H1 (cell line): ENCODE measurements at regions not wholly inside any gene's neighbourhood (a gene's known extent, or its start where the extent isn't known, plus 50 kb on each side); places are given as distances from the start of the nearest gene placed in this dataset.

Source experiments
- CTCF ChIA-PET: fragments of 300-600 bp; sonication (Branson Sonifier 250); formaldehyde crosslinking; loops from one replicate; lab custom pipeline; 2021; ENCODE audit not compliant: partially characterized antibody; lab: Charles Lee
- POLR2A ChIA-PET: fragments of 300-600 bp; sonication (Branson Sonifier 250); formaldehyde crosslinking; loops from one replicate; lab custom pipeline; 2021; ENCODE audit warnings: inconsistent platforms; ENCODE audit not compliant: partially characterized antibody; lab: Charles Lee
- DNase-seq, 2 experiments: peaks; one replicate each; pipeline versions ENCODE4 v3.0.0 to v3.0.0-alpha.2; 2010 to 2022; ENCODE audit warnings: low spot score in 2 of 2, low read depth in 1 of 2, mixed read lengths in 1 of 2
- FAIRE-seq: peaks from 2 replicates; lab custom pipeline; 2011; peaks lifted over from hg19 to GRCh38; lab: Jason Lieb, UNC
- H2AFZ ChIP-seq: 2 replicates; pipeline ENCODE4 v1.8.1; 2012; ENCODE audit warnings: low read length, inconsistent platforms
- H2AK5ac ChIP-seq: 2 replicates; pipeline ENCODE4 v1.6.1; 2013; ENCODE audit warnings: low read depth, low read length
- H2BK120ac ChIP-seq: replicated peaks from 2 replicates; pipeline ENCODE3; 2013; ENCODE audit warnings: low read depth, low read length, inconsistent platforms
- H2BK12ac ChIP-seq: 2 replicates; pipeline ENCODE4 v1.6.1; 2013; ENCODE audit warnings: low read depth, low read length
- H2BK15ac ChIP-seq: 2 replicates; pipeline ENCODE4 v1.6.1; 2013; ENCODE audit warnings: low read length
- H2BK20ac ChIP-seq: 2 replicates; pipeline ENCODE4 v1.6.1; 2013; ENCODE audit warnings: low read length
- H2BK5ac ChIP-seq: 2 replicates; pipeline ENCODE4 v1.6.1; 2013; ENCODE audit warnings: low read depth, low read length
- H3K14ac ChIP-seq: 2 replicates; pipeline ENCODE4 v1.6.1; 2013; ENCODE audit warnings: inconsistent platforms; ENCODE audit not compliant: insufficient read length
- H3K18ac ChIP-seq: 2 replicates; pipeline ENCODE4 v1.6.1; 2013; ENCODE audit warnings: low read length; ENCODE audit errors: extremely low read depth
- H3K23ac ChIP-seq: 2 replicates; pipeline ENCODE4 v1.6.1; 2013; ENCODE audit warnings: inconsistent platforms; ENCODE audit not compliant: insufficient read length
- H3K23me2 ChIP-seq: 2 replicates; pipeline ENCODE4 v1.6.1; 2013; ENCODE audit warnings: low read depth, low read length
- H3K27ac ChIP-seq: 2 replicates; pipeline ENCODE4 v1.6.1; 2011; ENCODE audit warnings: low read depth, low read length, inconsistent platforms
- H3K27me3 ChIP-seq, 4 experiments: replicated peaks in 1 of 4; 1 replicate in 1 of 4; 2 replicates in 3 of 4; pipeline versions ENCODE4 v1.6.1 to v1.8.1; 2011 to 2013; ENCODE audit warnings: low read length in 3 of 4, mild to moderate bottlenecking in 3 of 4, inconsistent platforms in 2 of 4, mixed read lengths in 2 of 4, moderate library complexity in 1 of 4; ENCODE audit not compliant: control insufficient read depth in 3 of 4, insufficient read depth in 3 of 4; ENCODE audit errors: extremely low read depth in 1 of 4
- H3K36me3 ChIP-seq, 4 experiments: 2 replicates each; pipeline versions ENCODE4 v1.6.1 to v1.8.1; 2011 to 2013; ENCODE audit warnings: mild to moderate bottlenecking in 4 of 4, low read length in 3 of 4, moderate library complexity in 2 of 4, control low read depth in 1 of 4, inconsistent platforms in 1 of 4; ENCODE audit not compliant: insufficient read depth in 4 of 4, control insufficient read depth in 2 of 4
- H3K4ac ChIP-seq: replicated peaks from 2 replicates; pipeline ENCODE3; 2013; ENCODE audit warnings: low read length, low read depth, mixed read lengths, inconsistent platforms; ENCODE audit not compliant: insufficient read length
- H3K4me1 ChIP-seq, 4 experiments: replicated peaks in 1 of 4; 1 replicate in 1 of 4; 2 replicates in 3 of 4; pipeline versions ENCODE4 v1.6.1 to v1.8.1; 2011 to 2013; ENCODE audit warnings: low read length in 3 of 4, inconsistent platforms in 2 of 4, mixed read lengths in 1 of 4; ENCODE audit not compliant: insufficient read depth in 4 of 4, control insufficient read depth in 3 of 4
- H3K4me2 ChIP-seq, 2 experiments: 2 replicates each; pipeline versions ENCODE4 v1.6.1 to v1.8.1; 2011 to 2013; ENCODE audit warnings: low read depth in 2 of 2, low read length in 2 of 2, control low read depth in 1 of 2, inconsistent platforms in 1 of 2, mild to moderate bottlenecking in 1 of 2; ENCODE audit not compliant: insufficient read depth in 1 of 2
- H3K4me3 ChIP-seq, 4 experiments: fragments of 200-600, 300-600 bp in 1 of 4; sonication (generic), shearing (Covaris generic), sonication (Bioruptor Twin) in 1 of 4; 2 replicates each; pipeline versions ENCODE4 v1.5.1 to v1.8.1; 2011 to 2016; ENCODE audit warnings: low read length in 4 of 4, low read depth in 3 of 4, control low read depth in 2 of 4, inconsistent platforms in 2 of 4, mild to moderate bottlenecking in 2 of 4, mixed read lengths in 1 of 4, moderate library complexity in 1 of 4; ENCODE audit not compliant: insufficient read depth in 2 of 4; ENCODE audit errors: extremely low read depth in 1 of 4
- H3K56ac ChIP-seq: replicated peaks from 2 replicates; pipeline ENCODE3; 2013; ENCODE audit warnings: low read depth, mild to moderate bottlenecking, mixed read lengths, low read length, inconsistent platforms; ENCODE audit not compliant: insufficient read length
- H3K79me1 ChIP-seq: 2 replicates; pipeline ENCODE4 v1.6.1; 2013; ENCODE audit warnings: low read depth, low read length, control low read depth
- H3K79me2 ChIP-seq, 2 experiments: 2 replicates each; pipeline versions ENCODE4 v1.6.1 to v1.8.1; 2012 to 2013; ENCODE audit warnings: low read length in 2 of 2, mild to moderate bottlenecking in 2 of 2, inconsistent platforms in 1 of 2; ENCODE audit not compliant: insufficient read depth in 2 of 2, control insufficient read depth in 1 of 2
- H3K9ac ChIP-seq, 4 experiments: replicated peaks in 1 of 4; 1 replicate in 1 of 4; 2 replicates in 3 of 4; pipeline versions ENCODE4 v1.6.1 to v1.8.1; 2011 to 2013; ENCODE audit warnings: low read depth in 3 of 4, low read length in 3 of 4, control low read depth in 2 of 4, mild to moderate bottlenecking in 2 of 4, moderate library complexity in 2 of 4, inconsistent platforms in 1 of 4; ENCODE audit errors: extremely low read depth in 1 of 4
- H3K9me3 ChIP-seq, 2 experiments: 2 replicates each; pipeline versions ENCODE4 v1.6.1 to v1.8.1; 2012 to 2013; ENCODE audit warnings: mild to moderate bottlenecking in 2 of 2, moderate library complexity in 2 of 2, control low read depth in 1 of 2, inconsistent platforms in 1 of 2, low read depth in 1 of 2, low read length in 1 of 2, mixed read lengths in 1 of 2; ENCODE audit not compliant: insufficient read depth in 2 of 2
- H4K20me1 ChIP-seq, 2 experiments: replicated peaks in 1 of 2; 2 replicates each; pipeline versions ENCODE3 to v1.8.1; 2011 to 2013; ENCODE audit warnings: inconsistent platforms in 2 of 2, low read length in 2 of 2, mild to moderate bottlenecking in 1 of 2; ENCODE audit not compliant: insufficient read depth in 2 of 2, control insufficient read depth in 1 of 2
- H4K5ac ChIP-seq: 2 replicates; pipeline ENCODE4 v1.6.1; 2013; ENCODE audit warnings: low read length, low read depth, mixed read lengths, inconsistent platforms; ENCODE audit not compliant: insufficient read length
- H4K8ac ChIP-seq: 2 replicates; pipeline ENCODE4 v1.8.0; 2013; ENCODE audit warnings: mild to moderate bottlenecking, moderate library complexity, low read length, inconsistent platforms; ENCODE audit not compliant: insufficient read depth; ENCODE audit errors: extremely low read depth
- H4K91ac ChIP-seq: replicated peaks from 2 replicates; pipeline ENCODE3; 2013; ENCODE audit warnings: low read length, mixed read lengths, inconsistent platforms; ENCODE audit not compliant: insufficient read length
- NRF1 ChIP-seq: IDR thresholded peaks from 2 replicates; pipeline ENCODE4 v1.6.1; 2011; ENCODE audit warnings: mild to moderate bottlenecking, low read depth, low read length, improper control_type of control experiment
- WGBS, 2 experiments: shearing (Covaris generic) in 1 of 2; methylation state at CpG; one replicate each; pipeline versions ENCODE4 v1.1.6 to v1.1.7; 2013 to 2015; ENCODE audit warnings: low lambda C conversion rate in 2 of 2, mixed read lengths in 2 of 2, inconsistent platforms in 1 of 2, low coverage in 1 of 2, missing lambda C conversion rate in 1 of 2; ENCODE audit not compliant: insufficient replicate concordance in 2 of 2, insufficient coverage in 1 of 2, insufficient read length in 1 of 2; ENCODE audit errors: extremely low coverage in 1 of 2, missing lambda C conversion rate in 1 of 2; 5-methylcytosine and 5-hydroxymethylcytosine counted together

- ChIA-PET CTCF (no interaction called here), POLR2A (no interaction called here)
- Histone ChIP-seq H3K9ac (no peak overlapping the region), H3K14ac (no peak overlapping the region), H3K4me3 (no peak overlapping the region), H3K9me3 (peaks cover 0 to 8% of the 10 kb centered on the region in 2 experiments; a peak in 1 of 4 replicates), H3K79me1 (no peaks in the 10 kb centered on the region), H3K36me3 (no peaks in the 10 kb centered on the region), H4K20me1 (no peaks in the 10 kb centered on the region), H2BK12ac (no peak overlapping the region), H3K4me1 (no peaks in the 10 kb centered on the region), H4K91ac (no peak overlapping the region), H3K27me3 (no peaks in the 10 kb centered on the region), H2BK15ac (no peak overlapping the region), H2AK5ac (no peak overlapping the region), H2BK20ac (no peak overlapping the region), H2AFZ (no peak overlapping the region), H4K5ac (no peak overlapping the region), H3K4ac (no peak overlapping the region), H3K23ac (no peak overlapping the region), H2BK5ac (no peak overlapping the region), H3K56ac (no peak overlapping the region), H3K4me2 (no peak overlapping the region), H3K79me2 (no peaks in the 10 kb centered on the region), H3K18ac (no peak overlapping the region), H3K23me2 (no peaks in the 10 kb centered on the region), H2BK120ac (no peak overlapping the region), H3K27ac (no peak overlapping the region), H4K8ac (no peak overlapping the region)
- no peak for FAIRE-seq
- no peak for DNase-seq
- TF ChIP-seq NRF1, result no peak
- 88% methylated on average over 2 of the region's 2 CpGs; no CpG with 5 or more reads in 1 of the 2 experiments for WGBS, 2 experiments
These were observed 1597.7 kb downstream of the NLGN4Y start for GRCh38 chrY:16121988-16122387.
